HG02943 (cell line): ENCODE measurements at regions not wholly inside any gene's neighbourhood (a gene's known extent, or its start where the extent isn't known, plus 50 kb on each side); places are given as distances from the start of the nearest gene placed in this dataset.
"Not testable (repeated sequence)": the region's sequence is repeated elsewhere in the genome, so short reads cannot be mapped to it uniquely, and the experiment has no call there.

ENCODE experiments used
- ATAC-seq: cut with Tn5 transposase; IDR thresholded peaks from one replicate; pipeline ENCODE4 v1.9.1; 2021; ENCODE audit warnings: mild to moderate bottlenecking, low read depth, moderate library complexity; ENCODE audit not compliant: unreplicated experiment

DNA sequence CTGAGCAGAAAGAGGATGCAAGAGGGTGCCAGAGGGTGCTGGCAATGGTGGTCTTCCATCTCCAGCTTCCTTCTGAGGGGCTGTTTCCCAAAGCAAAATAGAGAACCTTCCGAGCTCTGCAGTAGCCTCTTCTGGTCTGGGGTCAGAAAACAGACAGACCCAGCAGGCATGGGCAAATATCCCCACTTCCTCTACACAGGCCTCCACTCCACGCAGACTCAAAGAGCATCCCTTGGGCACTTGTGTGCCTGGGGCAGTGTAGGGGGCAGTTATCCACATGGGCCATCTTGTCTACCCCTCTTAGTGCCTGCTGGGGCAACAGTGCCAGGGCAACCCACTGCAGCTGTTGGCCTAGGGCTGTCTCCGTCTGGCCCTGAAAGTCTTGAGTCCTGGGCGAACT is 231.9 kb downstream of the TTC8 start:
- no peak for ATAC-seq

DNA sequence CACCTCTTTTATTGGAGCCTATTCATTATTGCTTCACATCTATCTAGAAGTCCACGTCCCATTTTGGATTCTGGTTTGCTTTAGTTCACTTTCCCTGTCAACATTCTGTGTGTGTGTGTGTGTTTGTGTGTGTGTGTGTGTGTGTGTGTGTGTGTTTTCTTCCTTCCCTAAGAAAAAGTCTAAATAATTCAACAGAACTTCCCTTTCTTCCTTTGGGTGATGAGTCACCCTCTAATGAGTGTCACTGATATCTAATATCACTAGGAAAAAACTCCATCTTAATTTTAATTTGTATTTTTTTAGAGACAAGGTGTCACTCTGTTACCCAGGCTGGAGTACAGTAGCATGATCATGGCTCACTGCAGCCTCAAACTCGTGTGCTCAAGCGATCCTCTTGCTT is 234.2 kb downstream of the TTC8 start:
- ATAC-seq: no peak

DNA sequence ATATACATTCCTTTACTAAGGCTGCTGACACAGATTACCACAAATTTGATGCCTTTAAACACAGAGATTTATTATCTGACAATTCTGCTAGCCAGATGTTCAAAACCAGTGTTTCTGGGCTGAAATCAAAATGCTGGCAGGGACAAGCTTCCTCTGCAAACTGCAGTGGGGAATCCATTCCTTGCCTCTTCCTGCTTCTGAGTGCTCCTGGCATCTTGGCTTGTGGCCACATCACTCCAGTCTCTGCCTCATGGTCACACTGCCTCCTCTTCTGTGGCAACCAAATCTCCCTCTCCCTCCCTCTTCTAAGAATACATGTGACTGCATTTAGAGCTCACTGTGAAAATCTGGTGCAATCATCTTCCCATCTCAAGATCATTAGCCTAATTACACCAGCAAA is 235.7 kb downstream of the TTC8 start:
- ATAC-seq: no peak

DNA sequence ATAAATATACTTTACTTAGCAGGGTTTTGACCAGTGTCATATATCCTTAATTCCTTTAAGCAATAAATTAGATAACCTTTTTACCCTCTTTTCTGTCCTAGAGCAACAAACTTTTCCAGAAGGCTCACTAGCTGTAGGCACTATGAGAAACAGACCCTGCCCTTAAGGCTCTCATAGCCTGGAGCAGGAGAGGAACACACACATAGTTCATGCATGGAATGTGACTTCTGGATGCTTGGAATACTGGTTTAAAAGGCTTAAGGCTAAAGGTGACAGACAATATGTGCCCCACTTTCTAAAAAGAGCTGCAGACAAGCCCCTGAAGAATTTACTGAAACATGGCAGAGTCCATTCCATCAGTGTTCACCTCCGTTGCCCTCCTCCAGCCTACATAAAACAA is 237.2 kb downstream of the TTC8 start:
- ATAC-seq: no peak

DNA sequence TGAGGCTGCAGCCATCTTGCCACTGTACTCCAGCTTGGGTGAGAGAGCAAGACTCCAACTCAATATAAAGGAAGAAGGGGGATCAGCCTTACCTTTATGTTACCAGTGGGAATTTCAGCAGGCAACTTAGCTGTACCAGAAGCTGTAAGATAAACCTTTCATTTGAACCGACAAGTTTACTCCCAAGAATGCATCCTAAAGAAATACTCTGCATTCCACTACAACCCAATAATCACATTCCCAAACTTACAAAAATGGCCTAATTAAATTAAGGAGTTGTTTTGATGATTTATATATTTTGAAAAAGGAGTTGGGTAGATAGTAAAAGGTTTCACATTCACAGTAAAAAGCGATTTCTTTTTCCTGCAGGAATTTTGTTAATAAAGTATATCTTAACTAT is 241.4 kb downstream of the TTC8 start:
- no peak for ATAC-seq

DNA sequence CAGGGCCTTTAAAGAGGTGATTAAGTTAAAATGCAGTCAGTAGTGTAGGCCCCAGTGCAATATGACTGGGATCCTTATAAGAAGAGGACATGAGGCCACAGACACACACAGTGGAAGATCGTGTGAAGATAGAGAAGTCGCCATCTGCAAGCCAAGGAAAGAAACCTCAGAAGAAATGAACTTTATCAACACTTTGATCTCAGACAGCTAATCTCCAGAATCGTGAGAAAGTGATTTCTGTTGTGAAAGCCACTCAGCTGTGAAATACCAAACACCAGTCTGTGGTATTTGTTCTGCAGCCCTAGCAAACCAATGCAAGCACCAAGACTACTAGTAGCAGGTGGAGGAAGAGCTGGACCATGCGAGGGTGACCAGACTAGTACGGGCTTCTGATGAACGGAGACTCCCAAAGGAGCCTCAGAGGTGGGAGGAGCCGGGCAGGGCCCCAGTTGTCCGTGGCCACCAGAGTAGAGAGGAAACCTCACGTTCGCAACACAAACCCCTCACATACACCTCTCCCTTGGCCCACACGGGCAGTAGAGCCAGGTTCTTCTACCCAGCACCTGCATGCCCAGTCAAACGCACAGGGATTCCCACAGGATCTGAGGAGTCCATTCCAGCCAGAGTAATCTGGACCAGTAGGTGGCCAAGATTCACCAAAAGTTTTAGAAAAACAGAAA is 243.0 kb downstream of the TTC8 start:
- ATAC-seq: no peak

DNA sequence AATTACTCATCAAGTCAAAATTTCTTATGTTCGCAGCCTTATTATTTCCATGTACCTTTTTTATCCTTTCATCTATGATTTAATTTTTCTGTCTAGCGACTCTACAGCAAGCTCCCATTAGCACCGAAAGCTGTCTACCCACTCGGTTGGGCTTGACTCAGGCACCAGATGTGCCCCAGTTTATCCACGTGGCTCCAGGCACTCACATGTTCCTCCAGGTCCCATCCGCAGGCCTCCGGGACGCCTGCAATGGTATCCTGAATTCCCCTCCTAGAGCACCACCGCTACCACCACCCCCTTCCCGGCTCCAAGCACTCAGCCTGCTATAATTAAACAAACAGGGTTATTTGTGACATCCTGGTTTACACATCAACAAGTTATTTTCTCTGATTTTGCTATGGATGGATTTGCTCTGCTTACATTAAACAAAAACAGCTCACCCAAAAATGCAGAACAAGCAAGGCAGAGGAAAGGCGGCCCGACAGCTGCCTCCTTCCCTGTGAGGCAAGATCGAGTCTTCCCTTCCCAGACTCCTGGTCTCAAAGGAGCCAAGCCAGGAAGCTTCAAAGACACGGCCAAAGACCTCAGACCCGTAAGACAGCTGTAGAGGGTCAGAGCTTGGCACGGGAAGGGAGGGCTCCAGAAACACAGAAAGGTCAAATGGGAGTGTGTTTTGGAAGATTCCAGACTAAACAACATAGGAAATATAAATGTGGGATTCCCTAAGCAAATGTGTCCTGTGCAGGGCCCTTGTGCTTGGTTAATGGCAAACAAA is 253.8 kb downstream of the TTC8 start:
- no peak for ATAC-seq

DNA sequence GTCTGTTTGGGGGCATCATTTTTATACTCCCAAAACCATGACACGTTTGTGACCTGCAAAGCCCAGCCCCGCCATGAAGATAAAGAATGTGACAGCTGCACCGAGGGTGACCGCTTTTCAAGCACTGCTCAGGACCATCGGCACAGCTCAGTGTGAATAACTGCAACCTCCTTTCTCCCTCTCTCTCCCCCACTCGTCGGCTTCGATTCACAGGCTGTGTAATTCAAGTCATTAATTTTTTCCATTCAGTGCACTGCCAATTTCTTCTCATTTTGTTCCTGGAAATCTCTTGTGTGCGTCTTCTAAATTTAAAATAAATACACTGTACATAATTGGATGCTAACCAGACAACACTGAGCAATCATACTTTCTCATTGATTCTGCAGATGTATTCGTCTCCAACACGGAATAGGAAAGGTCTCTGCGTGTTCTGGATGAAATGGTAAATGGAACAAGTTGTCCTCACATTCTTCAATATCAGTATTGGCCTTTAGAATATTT is 260.8 kb downstream of the TTC8 start:
- no peak for ATAC-seq

DNA sequence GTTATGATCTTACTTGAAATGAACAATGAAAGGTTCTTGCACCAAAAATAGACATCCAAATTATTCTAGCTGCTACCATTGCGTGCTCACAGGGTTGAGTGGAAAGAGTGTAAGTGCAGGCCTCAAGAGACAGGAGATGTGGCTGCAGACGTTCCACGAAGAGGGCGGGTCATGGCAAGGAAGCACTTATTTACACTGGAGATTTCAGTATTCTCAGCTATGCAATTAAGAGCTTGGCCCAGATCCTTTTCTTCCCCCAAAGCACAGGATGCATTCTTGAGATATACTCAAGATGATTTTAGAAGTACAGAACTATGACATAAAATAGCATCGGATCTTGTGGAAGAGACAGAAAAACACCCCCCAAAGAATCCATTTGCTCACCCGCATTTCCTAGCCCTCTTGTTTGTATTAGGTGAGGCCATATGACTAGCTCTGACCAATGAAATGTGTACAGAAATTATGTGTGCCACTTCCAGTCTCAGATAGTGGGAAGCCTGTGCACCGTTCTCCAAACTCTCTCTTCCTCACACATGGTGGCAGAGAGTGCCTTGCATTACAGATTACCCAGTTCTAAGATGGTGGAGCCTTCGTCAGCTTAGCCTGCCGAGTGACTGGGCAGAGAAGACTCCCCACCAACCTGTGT is 261.4 kb downstream of the TTC8 start:
- no peak for ATAC-seq

DNA sequence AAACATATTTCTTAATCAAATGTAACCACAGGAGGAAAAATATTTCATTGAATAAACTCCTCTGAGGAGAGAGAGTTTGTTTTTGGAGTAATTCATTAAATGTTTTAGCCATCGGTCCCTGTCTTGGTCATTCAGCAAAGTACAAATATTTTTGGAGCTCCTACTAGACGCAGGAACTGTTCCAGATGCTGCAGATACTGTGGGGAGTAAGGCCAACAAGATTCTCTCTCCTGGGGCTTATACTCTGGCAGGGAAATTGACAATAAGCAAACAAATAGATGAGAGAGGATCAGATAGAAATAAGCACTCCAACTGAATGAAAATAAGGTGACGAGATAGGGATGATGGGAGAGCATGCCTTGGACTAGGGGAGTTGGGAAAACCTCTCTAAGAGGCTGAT is 264.1 kb downstream of the TTC8 start:
- no peak for ATAC-seq

DNA sequence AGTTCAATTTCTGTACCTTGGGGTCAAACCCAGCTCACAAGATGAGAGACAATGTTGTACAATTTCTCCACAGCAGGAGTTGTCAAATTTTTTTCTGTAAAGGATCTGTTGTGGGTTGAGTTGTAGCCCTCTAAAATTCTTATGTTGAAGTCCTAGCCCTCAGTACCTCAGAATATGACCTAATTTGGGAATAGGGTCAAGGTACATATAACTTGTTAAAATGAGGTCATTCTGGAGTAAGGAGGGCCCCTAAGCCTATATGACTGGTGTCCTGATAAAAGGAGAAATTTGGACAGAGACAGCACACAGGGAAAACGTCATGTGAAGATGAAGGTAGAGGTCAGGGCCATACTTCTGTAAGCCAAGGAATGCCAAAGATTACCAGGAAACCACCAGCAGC is 264.9 kb downstream of the TTC8 start:
- ATAC-seq: no peak

DNA sequence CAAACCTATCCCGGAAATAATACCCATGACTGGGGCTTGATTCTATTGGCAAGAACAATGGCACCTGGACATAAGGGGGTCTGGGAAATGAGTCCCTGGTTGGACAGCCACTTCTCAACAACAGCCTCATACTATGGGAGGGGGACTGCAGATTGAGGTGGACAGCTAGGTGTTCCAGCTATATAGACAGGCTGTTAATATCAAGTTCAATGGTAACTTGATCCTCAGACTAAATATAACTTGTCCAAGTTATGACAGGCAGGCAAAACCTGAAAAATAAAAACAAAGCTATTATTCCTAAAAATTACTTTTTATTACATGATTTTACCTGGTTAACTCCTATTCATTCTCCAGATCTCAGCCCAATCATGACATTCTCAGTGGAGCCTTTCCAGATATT is 267.3 kb downstream of the TTC8 start:
- ATAC-seq: no peak

DNA sequence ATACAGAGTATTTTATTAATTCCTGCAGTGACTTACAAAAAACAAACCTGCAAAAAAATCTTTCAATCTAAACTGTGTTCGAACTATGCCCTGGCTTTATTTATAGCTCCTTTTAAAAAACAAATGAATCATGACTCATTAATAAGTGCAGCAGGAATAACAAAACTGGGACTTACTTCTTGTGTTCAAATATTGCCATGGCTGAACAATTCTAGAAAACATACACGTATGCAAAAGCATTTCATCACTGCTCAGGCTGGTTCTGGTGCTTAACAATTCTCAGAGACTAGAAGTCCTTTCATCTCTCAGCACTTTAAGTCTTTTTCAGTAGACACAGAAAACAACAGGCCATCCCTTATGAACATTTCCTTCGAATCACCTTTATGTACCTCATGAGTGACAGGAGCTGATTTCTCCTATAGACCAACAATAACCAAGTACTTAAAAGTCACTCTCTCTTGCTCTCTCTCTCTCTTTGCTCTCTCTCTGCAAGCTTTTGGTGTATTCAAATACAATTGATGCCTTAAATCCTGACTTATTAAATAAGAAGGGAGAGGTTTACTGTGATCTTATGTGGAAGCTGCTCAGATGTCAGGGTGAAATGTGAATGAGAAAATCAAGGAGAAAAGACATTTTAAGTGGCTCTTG is 268.8 kb downstream of the TTC8 start:
- ATAC-seq: no peak

DNA sequence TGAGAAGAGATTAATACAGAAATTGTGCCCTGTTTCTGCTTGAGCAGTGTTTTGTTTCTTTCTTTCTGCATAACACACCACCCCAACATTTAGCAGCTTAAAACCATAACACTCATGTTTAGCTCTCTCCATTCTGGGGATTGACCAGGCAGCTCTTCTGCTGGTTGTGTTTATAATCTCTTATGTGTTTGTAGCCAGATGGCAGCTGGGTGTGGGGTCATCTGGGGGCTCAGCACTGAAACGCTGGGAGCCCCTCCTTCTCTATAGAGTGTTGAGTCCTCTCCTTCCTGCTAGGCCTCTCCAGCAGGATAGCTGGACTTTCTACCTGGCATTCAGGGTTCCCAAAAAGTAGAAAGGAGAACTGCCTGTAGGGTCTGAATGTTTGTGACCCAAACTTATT is 270.6 kb downstream of the TTC8 start:
- ATAC-seq: no peak

DNA sequence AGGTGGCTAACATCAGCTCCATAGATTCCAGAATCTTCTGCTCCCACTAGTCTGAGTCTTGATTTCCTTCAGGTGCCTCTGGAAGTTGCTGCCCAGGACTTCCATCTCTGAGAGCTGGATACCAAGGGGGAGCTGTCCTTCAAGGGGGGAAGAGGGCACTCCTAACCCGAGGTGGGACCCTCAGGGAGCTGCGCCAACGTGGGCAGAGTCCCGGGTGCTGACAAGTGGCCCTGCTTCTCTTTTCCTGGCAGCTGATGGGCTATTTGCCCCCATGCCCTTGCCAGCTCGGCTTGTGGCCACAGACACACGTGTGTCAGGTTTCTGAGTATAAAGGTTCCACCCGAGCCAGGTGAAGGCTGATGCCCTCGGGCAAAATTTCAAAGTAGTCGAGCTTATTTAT is 272.5 kb downstream of the TTC8 start:
- ATAC-seq: no peak

DNA sequence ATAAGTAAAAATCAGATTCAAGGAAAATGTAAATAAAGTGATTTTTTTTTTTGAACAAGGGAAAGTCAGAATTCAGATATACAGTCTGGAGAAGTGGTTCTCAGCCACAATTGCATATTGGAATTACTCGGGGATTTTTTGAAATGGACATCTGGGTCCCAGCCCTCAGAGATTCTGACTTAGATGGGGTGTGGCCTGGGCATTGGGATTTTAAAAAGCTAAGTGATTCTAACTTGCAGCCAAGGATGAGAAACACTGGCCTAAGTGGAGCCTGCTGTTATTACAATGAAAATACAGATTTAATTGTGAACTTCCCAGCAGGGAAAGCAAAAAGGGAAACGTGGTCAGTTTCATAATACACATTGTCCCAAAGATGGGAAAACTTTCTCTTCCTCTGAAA is 273.8 kb downstream of the TTC8 start:
- no peak for ATAC-seq

DNA sequence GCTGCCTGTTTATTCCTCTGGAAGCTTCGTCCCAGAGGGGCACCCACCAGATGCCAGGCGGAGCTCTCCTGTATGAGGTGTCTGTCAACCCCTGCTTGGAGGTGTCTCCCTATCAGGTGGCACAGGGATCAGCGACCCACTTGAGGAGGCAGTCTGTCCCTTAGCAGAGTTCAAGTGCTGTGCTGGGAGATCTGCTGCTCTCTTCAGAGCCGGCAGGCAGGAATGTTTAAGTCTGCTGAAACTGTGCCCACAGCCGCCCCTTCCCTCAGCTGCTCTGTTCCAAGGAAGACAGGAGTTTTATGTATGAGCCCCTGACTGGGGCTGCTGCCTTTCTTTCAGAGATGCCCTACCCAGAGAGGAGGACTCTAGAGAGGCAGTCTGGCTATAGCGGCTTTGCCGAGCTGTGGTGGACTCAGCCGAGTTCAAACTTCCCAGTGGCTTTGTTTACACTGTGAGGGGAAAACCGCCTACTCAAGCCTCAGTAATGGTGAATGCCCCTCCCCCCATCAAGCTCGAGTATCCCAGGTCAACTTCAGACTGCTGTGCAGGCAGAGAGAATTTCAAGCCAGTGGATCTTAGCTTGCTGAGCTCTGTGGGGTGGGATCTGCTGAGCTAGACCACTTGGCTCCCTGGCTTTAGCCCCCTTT is 279.8 kb downstream of the TTC8 start:
- ATAC-seq: not testable (repeated sequence)

DNA sequence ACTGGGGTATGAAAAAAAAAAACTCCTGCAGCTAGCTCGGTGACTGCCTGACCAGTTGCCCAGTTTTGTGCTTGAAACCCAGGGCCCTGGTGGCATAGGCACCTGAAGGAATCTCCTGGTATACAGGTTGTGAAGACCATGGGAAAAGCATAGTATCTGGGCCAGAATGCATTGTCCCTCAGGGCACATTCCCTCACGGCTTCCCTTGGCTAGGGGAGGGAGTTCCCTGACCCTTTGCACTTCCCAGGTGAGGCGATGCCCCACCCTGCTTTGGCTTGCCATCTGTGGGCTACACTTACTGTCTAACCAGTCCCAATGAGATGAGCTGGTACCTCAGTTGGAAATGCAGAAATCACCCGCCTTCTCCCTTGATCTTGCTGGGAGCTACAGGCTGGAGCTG is 280.4 kb downstream of the TTC8 start:
- ATAC-seq: not testable (repeated sequence)
